GM12875 (cell line): ENCODE measurements at regions not wholly inside any gene's neighbourhood (a gene's known extent, or its start where the extent isn't known, plus 50 kb on each side); places are given as distances from the start of the nearest gene placed in this dataset.

ENCODE experiments used
- H3K4me3 ChIP-seq: one replicate; pipeline ENCODE4 v1.5.1; 2011; ENCODE audit warnings: low read depth, low read length, control low read depth
- CTCF ChIP-seq: IDR thresholded peaks from 2 replicates; pipeline ENCODE4 v1.5.1; 2011; ENCODE audit warnings: low read depth, mild to moderate bottlenecking, control low read depth, inconsistent platforms, low read length, moderate library complexity, borderline replicate concordance; ENCODE audit not compliant: insufficient read depth

- H3K4me3 ChIP-seq: no peak overlapping the region
- no peak for TF ChIP-seq CTCF
Observed at GRCh38 chr14:103199124-103199523, 75.9 kb downstream of the TNFAIP2 start.

DNA sequence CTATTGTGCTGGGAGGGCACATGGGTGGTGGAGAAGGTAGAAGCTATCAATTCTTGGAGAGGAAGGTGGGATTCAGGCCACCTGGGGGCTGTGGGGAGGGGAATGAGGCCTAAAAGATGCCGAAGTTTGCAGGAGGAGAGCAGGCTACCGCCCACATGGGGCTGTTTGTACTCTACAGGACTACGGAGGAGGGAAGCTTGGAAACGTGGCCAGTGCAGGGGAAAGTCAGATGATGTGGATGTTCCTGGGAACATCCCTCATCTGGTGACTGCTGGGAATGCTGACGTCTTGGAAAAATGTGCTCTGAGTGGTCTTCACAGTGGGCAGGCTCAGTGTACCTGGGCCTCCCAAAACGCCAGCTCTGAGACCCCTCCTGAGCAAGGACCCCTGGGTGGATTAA, 78.5 kb downstream of the TNFAIP2 start:
- no peak for TF ChIP-seq CTCF
- no peak overlapping the region for H3K4me3 ChIP-seq

GRCh38 chr14:103204852-103205540, 81.7 kb downstream of the TNFAIP2 start:
- no peak for TF ChIP-seq CTCF
- H3K4me3 ChIP-seq: no peak overlapping the region

DNA sequence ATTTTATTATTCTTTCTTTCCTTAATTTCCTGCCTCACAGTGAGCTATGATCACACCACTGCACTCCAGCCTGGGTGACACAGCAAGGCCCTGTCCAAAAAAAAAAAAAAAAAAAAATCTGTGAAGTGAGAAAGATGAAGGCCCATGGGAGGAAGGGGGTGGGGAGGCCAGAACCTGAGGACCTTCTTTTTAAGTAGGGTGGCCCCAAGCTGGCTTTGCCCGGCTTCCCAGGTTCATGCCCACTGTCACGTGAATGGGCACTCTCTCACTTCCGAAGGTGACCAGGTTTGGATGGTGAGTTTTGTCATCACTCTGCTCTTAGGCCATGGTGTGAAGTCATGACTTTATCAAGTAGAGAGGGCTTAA, 82.3 kb downstream of the TNFAIP2 start:
- TF ChIP-seq CTCF: no peak
- no peak overlapping the region for H3K4me3 ChIP-seq

- TF ChIP-seq CTCF: no peak
- H3K4me3 ChIP-seq: no peak overlapping the region
Observed at GRCh38 chr14:103206023-103206481, 82.8 kb downstream of the TNFAIP2 start.

DNA sequence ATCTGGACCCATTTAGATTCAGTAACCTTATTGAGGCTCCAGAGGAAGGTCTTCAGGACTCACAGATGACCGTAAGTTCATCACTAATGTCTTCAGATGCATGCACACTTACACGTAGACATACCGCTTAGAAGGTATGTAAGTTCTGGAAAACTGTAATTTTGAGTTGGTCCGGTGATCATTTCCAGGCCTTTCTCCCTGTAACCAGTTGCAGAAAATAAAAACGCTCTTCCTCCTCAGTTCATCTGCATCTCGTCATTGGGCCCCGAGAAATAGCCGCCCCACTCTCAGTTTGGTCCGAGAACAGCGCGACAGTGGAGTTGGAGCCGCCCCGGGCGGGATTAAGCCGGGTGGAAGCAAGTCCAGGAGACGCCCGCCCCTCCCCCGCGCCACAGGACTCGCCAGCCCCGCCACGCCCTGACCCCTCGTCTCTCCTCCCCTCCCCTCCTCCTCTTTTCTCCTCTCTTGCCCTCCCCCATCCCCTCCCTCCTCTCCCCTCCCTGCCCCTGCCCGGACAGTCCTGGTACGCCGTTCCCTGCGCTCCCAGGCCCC, 83.7 kb downstream of the TNFAIP2 start:
- TF ChIP-seq CTCF: no peak
- H3K4me3 ChIP-seq: no peak overlapping the region

DNA sequence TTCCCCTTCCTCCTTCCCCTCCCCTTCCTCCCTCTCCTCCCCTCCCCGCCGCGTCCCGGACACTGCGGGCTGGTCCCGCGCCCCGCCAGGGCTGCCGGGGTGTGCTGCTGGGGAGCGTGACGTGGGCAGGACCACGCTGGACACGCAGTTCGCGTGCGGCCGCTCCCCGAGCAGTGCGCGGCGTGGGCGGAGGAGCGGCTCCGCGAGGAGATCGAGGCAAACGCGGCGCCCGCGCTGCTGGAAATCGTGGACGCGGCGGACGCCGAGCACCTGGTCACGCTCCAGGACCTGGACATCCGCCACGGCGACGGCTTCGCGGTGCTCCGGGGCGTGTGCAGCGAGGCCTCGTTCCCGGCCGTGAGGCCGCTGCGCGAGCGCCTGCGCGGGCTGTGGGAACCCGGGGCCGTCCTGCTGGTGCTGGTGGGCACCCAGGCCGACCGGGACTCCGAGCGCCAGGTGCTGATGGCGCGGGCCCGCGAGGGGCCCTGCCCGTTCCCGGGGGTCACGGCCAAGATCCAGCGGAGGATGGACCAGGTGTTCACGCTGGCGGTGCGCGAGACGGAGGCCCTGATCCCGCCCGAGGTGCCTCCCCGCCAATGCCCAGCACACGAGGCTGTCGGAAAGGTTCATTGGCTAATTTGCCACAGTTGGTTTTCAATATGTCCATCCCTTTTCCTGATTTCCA, 84.3 kb downstream of the TNFAIP2 start:
- H3K4me3 ChIP-seq: no peak overlapping the region
- no peak for TF ChIP-seq CTCF
